ENCODE measurements at regions not wholly inside any gene's neighbourhood (a gene's known extent, or its start where the extent isn't known, plus 50 kb on each side); places are given as distances from the start of the nearest gene placed in this dataset.

GRCh38 chr1:172944931-172945330 lies 105.8 kb downstream of the TNFSF18 start:
- Histone ChIP-seq H3K4me1 (ENCODE audit: insufficient read depth) (no peaks in the 10 kb centered on the region), H3K4me3 (ENCODE audit: low read depth, low read length) (no peak overlapping the region), H3K27ac (ENCODE audit: low read depth) (no peak overlapping the region), H3K36me3 (ENCODE audit: insufficient read depth) (no peaks in the 10 kb centered on the region)
- DNase-seq (ENCODE audit: extremely low spot score), result no peak

- 86% methylated on average over 2 of the region's 2 CpGs for WGBS
- H3K27ac ChIP-seq (ENCODE audit: low read depth), result no peak overlapping the region
- H3K36me3 ChIP-seq (ENCODE audit: insufficient read depth), result no peaks in the 10 kb centered on the region
- no peak for DNase-seq (ENCODE audit: extremely low spot score)
- H3K4me1 ChIP-seq (ENCODE audit: insufficient read depth), result no peaks in the 10 kb centered on the region
- H3K4me3 ChIP-seq (ENCODE audit: low read depth, low read length), result no peak overlapping the region
These were observed 103.8 kb downstream of the TNFSF18 start for GRCh38 chr1:172946814-172947507.

GRCh38 chr1:172948457-172948856 lies 102.3 kb downstream of the TNFSF18 start:
- Histone ChIP-seq H3K36me3 (ENCODE audit: insufficient read depth) (no peaks in the 10 kb centered on the region), H3K4me3 (ENCODE audit: low read depth, low read length) (no peak overlapping the region), H3K27ac (ENCODE audit: low read depth) (no peak overlapping the region), H3K4me1 (ENCODE audit: insufficient read depth) (no peaks in the 10 kb centered on the region)
- 84% methylated on average over 1 of the region's 1 CpG for WGBS
- DNase-seq (ENCODE audit: extremely low spot score), result no peak

GRCh38 chr1:172949096-172949495 lies 101.6 kb downstream of the TNFSF18 start:
- Histone ChIP-seq H3K4me1 (ENCODE audit: insufficient read depth) (no peaks in the 10 kb centered on the region), H3K36me3 (ENCODE audit: insufficient read depth) (no peaks in the 10 kb centered on the region), H3K4me3 (ENCODE audit: low read depth, low read length) (no peak overlapping the region), H3K27ac (ENCODE audit: low read depth) (no peak overlapping the region)
- no peak for DNase-seq (ENCODE audit: extremely low spot score)
- whole genome bisulfite sequencing, result 78% methylated on average over 4 of the region's 4 CpGs

GRCh38 chr1:172950528-172950927 lies 100.2 kb downstream of the TNFSF18 start:
- H3K4me1 ChIP-seq (ENCODE audit: insufficient read depth), result no peaks in the 10 kb centered on the region
- no peak overlapping the region for H3K27ac ChIP-seq (ENCODE audit: low read depth)
- DNase-seq (ENCODE audit: extremely low spot score), result no peak
- no peaks in the 10 kb centered on the region for H3K36me3 ChIP-seq (ENCODE audit: insufficient read depth)
- WGBS, result 50% methylated on average over 2 of the region's 2 CpGs
- no peak overlapping the region for H3K4me3 ChIP-seq (ENCODE audit: low read depth, low read length)

GRCh38 chr1:172951730-172952365 lies 98.9 kb downstream of the TNFSF18 start:
- Histone ChIP-seq H3K27ac (ENCODE audit: low read depth) (no peak overlapping the region), H3K4me3 (ENCODE audit: low read depth, low read length) (no peak overlapping the region), H3K4me1 (ENCODE audit: insufficient read depth) (no peaks in the 10 kb centered on the region), H3K36me3 (ENCODE audit: insufficient read depth) (no peaks in the 10 kb centered on the region)
- DNase-seq (ENCODE audit: extremely low spot score), result no peak
- WGBS, result 70% methylated on average over 3 of the region's 3 CpGs

GRCh38 chr1:172952516-172952915 lies 98.2 kb downstream of the TNFSF18 start:
- DNase-seq (ENCODE audit: extremely low spot score), result no peak
- no peak overlapping the region for H3K4me3 ChIP-seq (ENCODE audit: low read depth, low read length)
- H3K4me1 ChIP-seq (ENCODE audit: insufficient read depth), result no peaks in the 10 kb centered on the region

GRCh38 chr1:172954476-172955150 lies 96.1 kb downstream of the TNFSF18 start:
- Histone ChIP-seq H3K4me3 (ENCODE audit: low read depth, low read length) (no peak overlapping the region), H3K27ac (ENCODE audit: low read depth) (no peak overlapping the region), H3K36me3 (ENCODE audit: insufficient read depth) (no peaks in the 10 kb centered on the region), H3K4me1 (ENCODE audit: insufficient read depth) (no peaks in the 10 kb centered on the region)
- over 99% methylated on average over 6 of the region's 6 CpGs for WGBS
- DNase-seq (ENCODE audit: extremely low spot score), result no peak

More at GRCh38 chr1:172952516-172952915, 98.2 kb downstream of the TNFSF18 start:
- Histone ChIP-seq H3K27ac (ENCODE audit: low read depth) (no peak overlapping the region), H3K36me3 (ENCODE audit: insufficient read depth) (no peaks in the 10 kb centered on the region)

GRCh38 chr1:172955161-172955815 lies 95.5 kb downstream of the TNFSF18 start:
- WGBS, result 89% methylated on average over 5 of the region's 5 CpGs
- Histone ChIP-seq H3K4me1 (ENCODE audit: insufficient read depth) (no peaks in the 10 kb centered on the region), H3K27ac (ENCODE audit: low read depth) (no peak overlapping the region), H3K4me3 (ENCODE audit: low read depth, low read length) (no peak overlapping the region), H3K36me3 (ENCODE audit: insufficient read depth) (no peaks in the 10 kb centered on the region)
- DNase-seq (ENCODE audit: extremely low spot score), result no peak

- H3K36me3 ChIP-seq (ENCODE audit: insufficient read depth), result no peaks in the 10 kb centered on the region
- H3K27ac ChIP-seq (ENCODE audit: low read depth), result no peak overlapping the region
- no peak for DNase-seq (ENCODE audit: extremely low spot score)
- H3K4me3 ChIP-seq (ENCODE audit: low read depth, low read length), result no peak overlapping the region
- 92% methylated on average over 1 of the region's 1 CpG for WGBS
- no peaks in the 10 kb centered on the region for H3K4me1 ChIP-seq (ENCODE audit: insufficient read depth)
These were observed 93.9 kb downstream of the TNFSF18 start for GRCh38 chr1:172956871-172957270.

- H3K4me3 ChIP-seq (ENCODE audit: low read depth, low read length), result no peak overlapping the region
- no peaks in the 10 kb centered on the region for H3K36me3 ChIP-seq (ENCODE audit: insufficient read depth)
- DNase-seq (ENCODE audit: extremely low spot score), result no peak
- H3K4me1 ChIP-seq (ENCODE audit: insufficient read depth), result no peaks in the 10 kb centered on the region
- H3K27ac ChIP-seq (ENCODE audit: low read depth), result no peak overlapping the region
These were observed 93.2 kb downstream of the TNFSF18 start for GRCh38 chr1:172957491-172957890.

- no peaks in the 10 kb centered on the region for H3K36me3 ChIP-seq (ENCODE audit: insufficient read depth)
- no peak overlapping the region for H3K4me3 ChIP-seq (ENCODE audit: low read depth, low read length)
- H3K4me1 ChIP-seq (ENCODE audit: insufficient read depth), result no peaks in the 10 kb centered on the region
- 81% methylated on average over 2 of the region's 2 CpGs for WGBS
- DNase-seq (ENCODE audit: extremely low spot score), result no peak
- H3K27ac ChIP-seq (ENCODE audit: low read depth), result no peak overlapping the region
These were observed 91.2 kb downstream of the TNFSF18 start for GRCh38 chr1:172959571-172959970.

GRCh38 chr1:172960019-172960418 lies 90.7 kb downstream of the TNFSF18 start:
- Histone ChIP-seq H3K36me3 (ENCODE audit: insufficient read depth) (no peaks in the 10 kb centered on the region), H3K27ac (ENCODE audit: low read depth) (no peak overlapping the region), H3K4me1 (ENCODE audit: insufficient read depth) (peaks cover 1% of the 10 kb centered on the region), H3K4me3 (ENCODE audit: low read depth, low read length) (no peak overlapping the region)
- WGBS, result 88% methylated on average over 3 of the region's 3 CpGs
- DNase-seq (ENCODE audit: extremely low spot score), result no peak

Data from urinary bladder (tissue), 3 donors.